ENCODE measurements at regions not wholly inside any gene's neighbourhood (a gene's known extent, or its start where the extent isn't known, plus 50 kb on each side); places are given as distances from the start of the nearest gene placed in this dataset.

DNA sequence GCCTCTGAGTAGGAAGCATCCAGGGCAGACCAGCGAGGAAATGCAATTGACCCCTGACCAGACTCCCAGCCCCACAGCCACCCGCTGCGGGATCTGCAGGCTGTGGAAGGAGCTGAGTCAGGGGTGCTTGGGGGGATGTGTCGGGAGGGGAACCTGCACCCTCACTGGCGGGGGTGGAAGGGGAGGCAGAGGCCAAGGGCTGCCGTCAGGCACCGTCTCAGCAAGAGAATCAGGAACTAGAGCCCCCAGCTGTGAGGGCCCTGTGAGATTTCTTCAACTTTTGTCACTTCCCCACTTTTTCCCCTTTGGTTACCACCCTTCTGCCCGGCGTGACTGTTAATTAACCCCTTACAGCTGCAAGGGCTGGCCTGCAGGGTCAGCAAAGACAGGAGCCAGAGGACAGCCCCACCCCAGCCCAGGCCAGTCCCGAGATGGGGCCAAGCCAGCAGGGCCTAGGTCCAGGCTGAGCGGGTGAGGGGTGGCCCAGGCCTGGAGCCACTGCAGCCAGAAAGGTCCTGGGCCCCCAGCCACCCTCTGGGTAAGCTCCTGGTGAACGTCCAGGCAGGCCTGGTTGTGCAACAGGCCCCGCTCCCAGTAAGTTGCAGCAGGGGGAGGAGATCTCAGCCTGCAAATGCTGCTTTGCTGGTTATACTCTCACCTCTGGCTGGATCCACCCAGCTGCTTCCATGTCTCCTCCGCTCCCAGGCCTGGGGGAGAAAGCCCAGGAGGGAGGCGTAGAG lies 147.0 kb upstream of the ID2 start:
- TF ChIP-seq POLR2A (IDR thresholded peaks at IDR 0.05; ENCODE audit: low read depth, low read length) (no peak), TAF1 (IDR thresholded peaks at IDR 0.05; ENCODE audit: low read depth, low read length) (no peak), SPI1 (IDR thresholded peaks at IDR 0.05; ENCODE audit: low read depth, low read length) (no peak)

All from GM12891 (cell line).